Astrocyte (in vitro differentiated cells and primary cell): ENCODE measurements at regions not wholly inside any gene's neighbourhood (a gene's known extent, or its start where the extent isn't known, plus 50 kb on each side); places are given as distances from the start of the nearest gene placed in this dataset.

Experiments
- CTCF ChIP-seq: IDR thresholded peaks from 2 replicates; pipeline ENCODE4 v1.5.1; 2011; ENCODE audit warnings: low read depth, mild to moderate bottlenecking, inconsistent platforms, low read length, moderate library complexity; ENCODE audit not compliant: insufficient read depth
- EZH2 ChIP-seq: IDR thresholded peaks from 2 replicates; pipeline ENCODE4 v1.6.1; 2012; ENCODE audit warnings: mild to moderate bottlenecking, low read length, inconsistent platforms; ENCODE audit not compliant: insufficient read depth

DNA sequence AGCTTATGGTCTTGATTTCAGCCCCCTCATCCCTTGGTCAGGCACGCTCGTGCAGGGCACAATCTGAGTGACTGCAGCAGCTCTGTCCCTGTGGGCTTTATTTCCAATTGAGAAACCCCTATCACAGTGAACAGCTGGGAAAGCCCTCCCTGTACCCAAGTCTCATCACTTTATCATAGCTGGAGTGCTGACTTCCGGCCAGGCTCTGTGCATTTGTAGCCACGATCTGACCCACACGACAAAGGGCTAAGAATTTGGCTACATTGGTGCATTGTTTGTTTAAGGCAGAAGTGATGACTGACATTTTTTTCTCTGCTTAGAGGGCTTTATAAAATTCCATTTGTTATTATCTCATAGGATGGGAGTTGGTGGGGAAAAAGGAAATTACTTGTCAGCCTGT, 184.4 kb downstream of the KCNS3 start:
- TF ChIP-seq CTCF = no peak
- TF ChIP-seq EZH2 = no peak
